C4-2B (cell line): ENCODE measurements at regions not wholly inside any gene's neighbourhood (a gene's known extent, or its start where the extent isn't known, plus 50 kb on each side); places are given as distances from the start of the nearest gene placed in this dataset.

Experiments
- ZFX ChIP-seq: fragments of 450-650 bp; IDR thresholded peaks from 2 replicates; pipeline ENCODE4 v1.6.1; 2017
- TF ChIP-seq, protein P1 (sequence below): fragments of 450-650 bp; conservative IDR thresholded peaks from 2 replicates; pipeline ENCODE4 v1.5.1; 2017; ENCODE audit warnings: mild to moderate bottlenecking

DNA sequence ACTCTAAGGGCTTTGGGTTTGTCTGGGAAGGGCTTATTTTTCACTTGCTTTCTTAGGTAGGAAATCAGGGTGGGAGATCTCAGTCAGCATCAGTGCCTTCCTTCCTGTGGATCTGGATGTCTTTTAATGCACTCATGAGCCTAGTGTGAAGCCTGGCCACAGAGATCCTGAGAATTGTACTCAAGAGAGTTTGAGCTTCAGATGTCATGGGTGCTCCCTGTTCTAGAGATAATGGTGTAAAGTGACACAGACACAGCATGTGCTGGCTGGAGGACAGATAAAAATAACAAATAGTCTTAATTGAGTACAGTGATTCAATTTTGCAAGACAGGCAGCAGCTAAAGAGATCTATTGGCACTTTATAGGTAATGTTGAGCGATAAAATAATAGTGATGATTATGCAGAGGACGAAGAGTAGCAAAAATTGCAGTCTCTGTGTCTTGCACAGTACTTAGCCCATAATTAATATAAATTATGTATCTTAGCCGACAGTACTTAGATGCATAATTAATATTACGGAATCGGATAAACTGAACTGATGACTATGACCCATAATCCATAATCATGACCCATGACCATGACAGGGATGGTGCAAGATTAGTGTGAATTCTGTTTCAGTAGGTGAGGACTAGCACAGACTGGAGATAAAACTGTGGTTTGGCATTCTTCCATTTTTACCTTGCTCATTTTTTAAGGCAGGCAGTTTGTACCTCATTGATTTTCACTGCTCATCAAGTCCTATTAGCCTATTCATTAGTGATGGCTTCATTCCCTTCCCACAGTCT, 408.7 kb upstream of the PIK3R1 start:
- TF ChIP-seq, protein P1, sequence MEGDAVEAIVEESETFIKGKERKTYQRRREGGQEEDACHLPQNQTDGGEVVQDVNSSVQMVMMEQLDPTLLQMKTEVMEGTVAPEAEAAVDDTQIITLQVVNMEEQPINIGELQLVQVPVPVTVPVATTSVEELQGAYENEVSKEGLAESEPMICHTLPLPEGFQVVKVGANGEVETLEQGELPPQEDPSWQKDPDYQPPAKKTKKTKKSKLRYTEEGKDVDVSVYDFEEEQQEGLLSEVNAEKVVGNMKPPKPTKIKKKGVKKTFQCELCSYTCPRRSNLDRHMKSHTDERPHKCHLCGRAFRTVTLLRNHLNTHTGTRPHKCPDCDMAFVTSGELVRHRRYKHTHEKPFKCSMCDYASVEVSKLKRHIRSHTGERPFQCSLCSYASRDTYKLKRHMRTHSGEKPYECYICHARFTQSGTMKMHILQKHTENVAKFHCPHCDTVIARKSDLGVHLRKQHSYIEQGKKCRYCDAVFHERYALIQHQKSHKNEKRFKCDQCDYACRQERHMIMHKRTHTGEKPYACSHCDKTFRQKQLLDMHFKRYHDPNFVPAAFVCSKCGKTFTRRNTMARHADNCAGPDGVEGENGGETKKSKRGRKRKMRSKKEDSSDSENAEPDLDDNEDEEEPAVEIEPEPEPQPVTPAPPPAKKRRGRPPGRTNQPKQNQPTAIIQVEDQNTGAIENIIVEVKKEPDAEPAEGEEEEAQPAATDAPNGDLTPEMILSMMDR: no peak
- TF ChIP-seq ZFX: no peak
